ENCODE measurements at regions not wholly inside any gene's neighbourhood (a gene's known extent, or its start where the extent isn't known, plus 50 kb on each side); places are given as distances from the start of the nearest gene placed in this dataset.
"Not testable (repeated sequence)": the region's sequence is repeated elsewhere in the genome, so short reads cannot be mapped to it uniquely, and the experiment has no call there.

DNA sequence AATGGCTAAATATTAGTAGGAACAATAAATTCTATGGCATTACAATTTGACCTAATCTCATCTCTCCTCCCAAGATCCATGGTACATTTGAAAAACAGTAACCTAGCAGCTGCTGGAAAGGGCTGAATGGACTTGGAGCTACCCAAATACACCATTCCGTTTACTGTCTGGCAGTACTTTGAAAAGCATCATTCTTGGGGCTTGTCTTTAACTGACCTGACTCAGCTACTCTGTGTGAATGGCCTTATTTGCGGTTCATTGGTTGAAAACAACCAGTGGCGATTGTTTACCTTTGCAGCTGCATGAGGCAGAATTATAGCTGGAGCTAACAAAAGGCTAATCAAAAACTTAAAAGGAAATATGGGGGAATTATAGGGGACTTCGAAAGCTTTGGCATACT is 311.2 kb upstream of the MCTP2 start:
- no peak for DNase-seq
- no peak for TF ChIP-seq POLR2AphosphoS5 (IDR thresholded peaks at IDR 0.05)
- TF ChIP-seq POLR2A (IDR thresholded peaks at IDR 0.05) = no peak
- TF ChIP-seq, protein P1, sequence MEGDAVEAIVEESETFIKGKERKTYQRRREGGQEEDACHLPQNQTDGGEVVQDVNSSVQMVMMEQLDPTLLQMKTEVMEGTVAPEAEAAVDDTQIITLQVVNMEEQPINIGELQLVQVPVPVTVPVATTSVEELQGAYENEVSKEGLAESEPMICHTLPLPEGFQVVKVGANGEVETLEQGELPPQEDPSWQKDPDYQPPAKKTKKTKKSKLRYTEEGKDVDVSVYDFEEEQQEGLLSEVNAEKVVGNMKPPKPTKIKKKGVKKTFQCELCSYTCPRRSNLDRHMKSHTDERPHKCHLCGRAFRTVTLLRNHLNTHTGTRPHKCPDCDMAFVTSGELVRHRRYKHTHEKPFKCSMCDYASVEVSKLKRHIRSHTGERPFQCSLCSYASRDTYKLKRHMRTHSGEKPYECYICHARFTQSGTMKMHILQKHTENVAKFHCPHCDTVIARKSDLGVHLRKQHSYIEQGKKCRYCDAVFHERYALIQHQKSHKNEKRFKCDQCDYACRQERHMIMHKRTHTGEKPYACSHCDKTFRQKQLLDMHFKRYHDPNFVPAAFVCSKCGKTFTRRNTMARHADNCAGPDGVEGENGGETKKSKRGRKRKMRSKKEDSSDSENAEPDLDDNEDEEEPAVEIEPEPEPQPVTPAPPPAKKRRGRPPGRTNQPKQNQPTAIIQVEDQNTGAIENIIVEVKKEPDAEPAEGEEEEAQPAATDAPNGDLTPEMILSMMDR (IDR thresholded peaks at IDR 0.05) = no peak
- no peak for TF ChIP-seq EP300 (IDR thresholded peaks at IDR 0.05; ENCODE audit: low read depth)
- H3K4me3 ChIP-seq = no peak overlapping the region
- no peaks in the 10 kb centered on the region for H3K9me3 ChIP-seq
- no peaks in the 10 kb centered on the region for H3K27me3 ChIP-seq
- H3K4me1 ChIP-seq = no peaks in the 10 kb centered on the region
- intact Hi-C loops (cut with DNase I; ENCODE audit: low total_unique reads) (no loop called here), in situ Hi-C loops (cut with MboI; ENCODE audit: low pct_ligation_motif_present in 1 of 4, low pct_unique_long_range_greater_than_20kb in 1 of 4, low sequenced_read_pairs in 3 of 4) (no loop called here)
- WGBS, 2 donors (ENCODE audit: low coverage in 1 of 2) = 59 to 93% methylated on average over 2 to 4 of the region's 4 CpGs
- H3K36me3 ChIP-seq = no peaks in the 10 kb centered on the region
- H3K27ac ChIP-seq = no peak overlapping the region

DNA sequence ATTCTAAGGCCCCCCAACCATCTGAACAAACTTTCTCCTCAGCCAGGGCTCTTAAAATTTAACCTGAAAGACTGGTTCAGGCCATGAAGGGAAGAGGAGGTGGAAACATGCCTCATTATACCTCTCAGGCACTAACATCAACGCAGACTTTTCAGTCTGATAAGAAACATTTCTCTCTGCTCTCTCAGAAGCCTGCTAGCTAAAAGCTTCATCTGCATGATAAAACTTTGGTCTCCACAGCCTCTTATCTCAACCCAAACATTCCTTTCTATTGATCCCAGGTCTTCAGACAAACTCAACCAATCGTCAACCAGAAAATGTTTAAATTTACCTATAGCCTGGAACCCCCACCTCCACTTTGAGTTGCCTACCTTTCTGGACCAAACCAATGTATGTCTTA is 312.6 kb upstream of the MCTP2 start:
- H3K9me3 ChIP-seq; intact Hi-C loops (cut with DNase I; ENCODE audit: low total_unique reads); H3K36me3 ChIP-seq; in situ Hi-C loops (cut with MboI; ENCODE audit: low pct_ligation_motif_present in 1 of 4, low pct_unique_long_range_greater_than_20kb in 1 of 4, low sequenced_read_pairs in 3 of 4); H3K27me3 ChIP-seq; DNase-seq; H3K4me1 ChIP-seq; H3K27ac ChIP-seq; H3K4me3 ChIP-seq: not testable (repeated sequence)
- 49 to 78% methylated on average over 1 to 2 of the region's 2 CpGs for WGBS, 2 donors (ENCODE audit: low coverage in 1 of 2)

DNA sequence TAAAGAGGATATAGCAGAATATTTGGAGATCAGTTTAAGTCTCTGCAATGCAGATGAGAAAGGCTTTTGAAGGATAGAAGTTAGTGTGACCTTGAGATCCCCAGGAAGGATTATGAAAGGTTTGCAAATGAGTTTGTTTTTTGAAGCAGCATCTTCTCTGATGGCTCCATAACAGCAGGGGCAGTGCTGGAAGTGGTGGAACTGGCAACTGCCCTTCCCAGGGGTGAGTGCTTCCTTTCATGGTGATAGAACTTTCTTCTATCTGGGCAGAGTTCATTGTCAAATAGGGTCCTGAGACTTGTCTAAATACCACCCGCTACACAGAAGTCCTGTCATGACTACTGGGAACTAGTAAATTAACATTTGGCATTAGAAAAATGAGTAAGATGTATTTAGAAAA is 314.2 kb upstream of the MCTP2 start:
- Histone ChIP-seq H3K4me1 (no peaks in the 10 kb centered on the region), H3K36me3 (no peaks in the 10 kb centered on the region), H3K9me3 (no peaks in the 10 kb centered on the region), H3K4me3 (no peak overlapping the region), H3K27me3 (no peaks in the 10 kb centered on the region), H3K27ac (no peak overlapping the region)
- WGBS, 2 donors (ENCODE audit: low coverage in 1 of 2) = 94 to 96% methylated on average over 1 of the region's 1 CpG
- in situ Hi-C loops (cut with MboI; ENCODE audit: low pct_ligation_motif_present in 1 of 4, low pct_unique_long_range_greater_than_20kb in 1 of 4, low sequenced_read_pairs in 3 of 4) (no loop called here), intact Hi-C loops (cut with DNase I; ENCODE audit: low total_unique reads) (no loop called here)
- no peak for DNase-seq
- no peak for TF ChIP-seq POLR2AphosphoS5 (IDR thresholded peaks at IDR 0.05)
- no peak for TF ChIP-seq POLR2A (IDR thresholded peaks at IDR 0.05)
- TF ChIP-seq, protein P1 (IDR thresholded peaks at IDR 0.05) = no peak
- no peak for TF ChIP-seq EP300 (IDR thresholded peaks at IDR 0.05; ENCODE audit: low read depth)

DNA sequence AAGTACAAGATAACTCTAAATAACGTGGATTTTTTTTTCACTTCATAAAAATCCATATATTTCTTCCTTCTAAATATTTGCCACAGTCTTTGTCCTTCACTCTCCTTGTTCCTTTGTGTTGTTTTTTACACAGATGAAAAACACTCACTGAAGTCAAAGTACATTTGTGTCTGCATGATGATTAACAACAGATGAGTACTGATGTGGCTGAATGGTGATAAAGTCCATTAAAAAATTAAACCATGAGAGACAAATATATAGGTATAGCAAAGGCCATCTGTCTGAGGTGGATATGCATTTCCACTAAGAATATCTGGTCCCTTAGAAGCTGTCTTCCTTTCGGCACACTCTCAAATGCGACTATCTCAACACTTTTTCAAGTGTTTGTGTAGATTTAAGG is 317.5 kb upstream of the MCTP2 start:
- WGBS, 2 donors (ENCODE audit: low coverage in 1 of 2) = 71 to 72% methylated on average over 3 of the region's 3 CpGs
- Histone ChIP-seq H3K9me3 (no peaks in the 10 kb centered on the region), H3K4me1 (no peaks in the 10 kb centered on the region), H3K36me3 (no peaks in the 10 kb centered on the region), H3K4me3 (no peak overlapping the region), H3K27me3 (no peaks in the 10 kb centered on the region), H3K27ac (no peak overlapping the region)
- no peak for DNase-seq
- TF ChIP-seq POLR2AphosphoS5 (IDR thresholded peaks at IDR 0.05) (no peak), POLR2A (IDR thresholded peaks at IDR 0.05) (no peak), EP300 (IDR thresholded peaks at IDR 0.05; ENCODE audit: low read depth) (no peak)
- TF ChIP-seq, protein P1 (IDR thresholded peaks at IDR 0.05) = no peak
- intact Hi-C loops (cut with DNase I; ENCODE audit: low total_unique reads) (no loop called here), in situ Hi-C loops (cut with MboI; ENCODE audit: low pct_ligation_motif_present in 1 of 4, low pct_unique_long_range_greater_than_20kb in 1 of 4, low sequenced_read_pairs in 3 of 4) (no loop called here)

DNA sequence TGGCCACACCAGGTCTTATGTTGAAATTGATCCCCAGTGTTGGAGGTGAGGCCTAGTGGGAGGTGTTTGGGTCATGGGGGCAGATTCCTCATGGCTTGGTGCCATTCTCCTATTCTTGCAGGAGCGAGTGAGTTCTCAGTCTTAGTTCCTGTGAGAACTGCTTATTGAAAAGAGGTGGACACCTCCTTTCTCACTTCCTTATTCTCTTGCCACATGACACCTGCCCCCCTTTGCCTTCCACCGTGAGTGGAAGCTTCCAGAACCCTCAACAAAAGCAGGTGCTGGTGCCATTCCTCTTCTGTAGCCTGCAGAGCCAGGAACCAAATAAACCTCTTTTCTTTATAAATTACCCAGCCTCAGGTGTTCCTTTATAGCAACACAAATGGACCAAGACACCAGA is 318.1 kb upstream of the MCTP2 start:
- Histone ChIP-seq H3K36me3 (no peaks in the 10 kb centered on the region), H3K9me3 (no peaks in the 10 kb centered on the region), H3K4me1 (no peaks in the 10 kb centered on the region), H3K4me3 (no peak overlapping the region), H3K27me3 (no peaks in the 10 kb centered on the region), H3K27ac (no peak overlapping the region)
- WGBS, 2 donors (ENCODE audit: low coverage in 1 of 2) = 40 to 48% methylated on average over 1 to 2 of the region's 2 CpGs
- in situ Hi-C loops (cut with MboI; ENCODE audit: low pct_ligation_motif_present in 1 of 4, low pct_unique_long_range_greater_than_20kb in 1 of 4, low sequenced_read_pairs in 3 of 4) (no loop called here), intact Hi-C loops (cut with DNase I; ENCODE audit: low total_unique reads) (no loop called here)
- DNase-seq = no peak
- TF ChIP-seq, protein P1 (IDR thresholded peaks at IDR 0.05) = no peak
- no peak for TF ChIP-seq EP300 (IDR thresholded peaks at IDR 0.05; ENCODE audit: low read depth)
- TF ChIP-seq POLR2A (IDR thresholded peaks at IDR 0.05) = no peak
- TF ChIP-seq POLR2AphosphoS5 (IDR thresholded peaks at IDR 0.05) = no peak
